AG09309 (cell line): ENCODE measurements at regions not wholly inside any gene's neighbourhood (a gene's known extent, or its start where the extent isn't known, plus 50 kb on each side); places are given as distances from the start of the nearest gene placed in this dataset.

Experiments
- DNase-seq: peaks from one replicate; pipeline ENCODE4 v3.0.0-alpha.2; 2010; ENCODE audit warnings: low read depth
- H3K4me3 ChIP-seq: 2 replicates; pipeline ENCODE4 v1.5.1; 2011; ENCODE audit warnings: mild to moderate bottlenecking, low read depth, low read length, moderate library complexity; ENCODE audit not compliant: control insufficient read depth
- CTCF ChIP-seq: IDR thresholded peaks from 2 replicates; pipeline ENCODE4 v1.5.1; 2011; ENCODE audit warnings: mild to moderate bottlenecking, low read depth, low read length, inconsistent platforms; ENCODE audit not compliant: insufficient read depth, control insufficient read depth; ENCODE audit errors: missing control alignments

GRCh38 chr1:100622506-100622905 lies 84.6 kb downstream of the GPR88 start:
- no peak for TF ChIP-seq CTCF

GRCh38 chr1:100622966-100623762 lies 85.2 kb downstream of the GPR88 start:
- H3K4me3 ChIP-seq = no peak overlapping the region
- peak; percentile 79 for DNase-seq
- no peak for TF ChIP-seq CTCF

More at GRCh38 chr1:100622506-100622905, 84.6 kb downstream of the GPR88 start:
- DNase-seq = no peak
- no peak overlapping the region for H3K4me3 ChIP-seq

GRCh38 chr1:100624886-100625610 lies 87.1 kb downstream of the GPR88 start:
- no peak for DNase-seq

GRCh38 chr1:100626397-100626796 lies 88.5 kb downstream of the GPR88 start:
- TF ChIP-seq CTCF = no peak
- H3K4me3 ChIP-seq = no peak overlapping the region
- DNase-seq = no peak

More at GRCh38 chr1:100624886-100625610, 87.1 kb downstream of the GPR88 start:
- TF ChIP-seq CTCF = no peak
- no peak overlapping the region for H3K4me3 ChIP-seq

- peak; percentile 87 for DNase-seq
- H3K4me3 ChIP-seq = no peak overlapping the region
- no peak for TF ChIP-seq CTCF
These were observed 89.2 kb downstream of the GPR88 start for GRCh38 chr1:100627054-100627716.

GRCh38 chr1:100627936-100628335 lies 90.0 kb downstream of the GPR88 start:
- no peak for DNase-seq
- TF ChIP-seq CTCF = no peak
- H3K4me3 ChIP-seq = no peak overlapping the region
